Liver (tissue), 8 donors: ENCODE measurements at regions not wholly inside any gene's neighbourhood (a gene's known extent, or its start where the extent isn't known, plus 50 kb on each side); places are given as distances from the start of the nearest gene placed in this dataset.

Experiments used
- DNase-seq: peaks from one replicate; pipeline ENCODE4 v3.0.0-alpha.2; 2017; ENCODE audit warnings: low spot score
- H3K27ac ChIP-seq, 2 donors: one replicate each; pipeline ENCODE4 v1.7.0; 2013; ENCODE audit warnings: inconsistent platforms in 2 of 2, low read length in 2 of 2, control low read depth in 1 of 2, low read depth in 1 of 2, mild to moderate bottlenecking in 1 of 2
- H3K27me3 ChIP-seq, 4 donors: one replicate each; pipeline versions ENCODE4 v1.6.1 to v1.7.0; 2013; ENCODE audit warnings: low read length in 3 of 4, inconsistent platforms in 1 of 4, mild to moderate bottlenecking in 1 of 4, moderate library complexity in 1 of 4; ENCODE audit not compliant: control insufficient read depth in 4 of 4, insufficient read depth in 4 of 4
- H3K36me3 ChIP-seq, 4 donors: one replicate each; pipeline versions ENCODE4 v1.6.1 to v1.7.0; 2013; ENCODE audit warnings: low read length in 3 of 4, mild to moderate bottlenecking in 3 of 4, low read depth in 1 of 4, moderate library complexity in 1 of 4; ENCODE audit not compliant: control insufficient read depth in 4 of 4, insufficient read depth in 3 of 4
- H3K4me1 ChIP-seq, 4 donors: one replicate each; pipeline versions ENCODE4 v1.6.1 to v1.7.0; 2013; ENCODE audit warnings: low read length in 3 of 4, mild to moderate bottlenecking in 3 of 4, moderate library complexity in 1 of 4; ENCODE audit not compliant: control insufficient read depth in 4 of 4, insufficient read depth in 4 of 4
- H3K4me3 ChIP-seq, 3 donors: one replicate each; pipeline versions ENCODE4 v1.6.1 to v1.7.0; 2013; ENCODE audit warnings: low read length in 3 of 3, control low read depth in 1 of 3, low read depth in 1 of 3, mild to moderate bottlenecking in 1 of 3
- H3K9ac ChIP-seq, 2 donors: one replicate each; pipeline ENCODE4 v1.7.0; 2013; ENCODE audit warnings: low read length in 2 of 2, mild to moderate bottlenecking in 2 of 2, moderate library complexity in 2 of 2, control low read depth in 1 of 2, low read depth in 1 of 2
- H3K9me3 ChIP-seq, 4 donors: one replicate each; pipeline versions ENCODE4 v1.6.1 to v1.7.0; 2013; ENCODE audit warnings: low read length in 3 of 4; ENCODE audit not compliant: control insufficient read depth in 4 of 4
- EGR1 ChIP-seq, 2 donors: IDR thresholded peaks; 2 replicates each; pipeline ENCODE4 v1.6.1; 2016 to 2018; ENCODE audit warnings: antibody characterized with exemption in 2 of 2, low read depth in 2 of 2
- FOXA1 ChIP-seq: IDR thresholded peaks from 2 replicates; pipeline ENCODE4 v1.6.1; 2016; ENCODE audit warnings: antibody characterized with exemption
- FOXA2 ChIP-seq: IDR thresholded peaks from 2 replicates; pipeline ENCODE4 v1.6.1; 2016; ENCODE audit warnings: antibody characterized with exemption
- GABPA ChIP-seq, 2 donors: IDR thresholded peaks in 1 of 2; conservative IDR thresholded peaks in 1 of 2; 2 replicates each; pipeline ENCODE4 v1.6.1; 2016; ENCODE audit warnings: antibody characterized with exemption in 2 of 2, mild to moderate bottlenecking in 1 of 2, moderate library complexity in 1 of 2
- HNF4A ChIP-seq, 2 donors: conservative IDR thresholded peaks; 2 replicates each; pipeline ENCODE4 v1.6.1; 2016; ENCODE audit warnings: antibody characterized with exemption in 2 of 2, mild to moderate bottlenecking in 2 of 2
- HNF4G ChIP-seq: IDR thresholded peaks from 2 replicates; pipeline ENCODE4 v1.6.1; 2016; ENCODE audit warnings: antibody characterized with exemption
- JUND ChIP-seq, 2 donors: IDR thresholded peaks; 2 replicates each; pipeline ENCODE4 v1.6.1; 2016; ENCODE audit warnings: antibody characterized with exemption in 2 of 2
- NR2F2 ChIP-seq: IDR thresholded peaks from 2 replicates; pipeline ENCODE4 v1.6.1; 2016; ENCODE audit warnings: antibody characterized with exemption
- RAD21 ChIP-seq, 2 donors: IDR thresholded peaks; 2 replicates each; pipeline ENCODE4 v1.6.1; 2016; ENCODE audit warnings: antibody characterized with exemption in 2 of 2, mild to moderate bottlenecking in 2 of 2
- RXRA ChIP-seq, 2 donors: IDR thresholded peaks; 2 replicates each; pipeline ENCODE4 v1.6.1; 2017 to 2018; ENCODE audit warnings: antibody characterized with exemption in 2 of 2, mild to moderate bottlenecking in 1 of 2
- SP1 ChIP-seq: IDR thresholded peaks from 2 replicates; pipeline ENCODE4 v1.6.1; 2018; ENCODE audit warnings: antibody characterized with exemption, mild to moderate bottlenecking
- TAF1 ChIP-seq: conservative IDR thresholded peaks from 2 replicates; pipeline ENCODE4 v1.6.1; 2016; ENCODE audit warnings: antibody characterized with exemption, mild to moderate bottlenecking
- YY1 ChIP-seq: IDR thresholded peaks from 2 replicates; pipeline ENCODE4 v1.6.1; 2016; ENCODE audit warnings: antibody characterized with exemption, mild to moderate bottlenecking
- WGBS: extraction: QIAGEN DNeasy Blood & Tissue Kit; methylation state at CpG from one replicate; pipeline ENCODE4 v1.1.7; 2013; 5-methylcytosine and 5-hydroxymethylcytosine counted together
- TF ChIP-seq, protein P1 (sequence below): fragments of 150-350 bp; IDR thresholded peaks from 2 replicates; pipeline ENCODE4 v1.5.1; 2017; ENCODE audit warnings: improper control_type of control experiment, low read depth, low read length; ENCODE audit not compliant: missing input control
- TF ChIP-seq, protein P2 (sequence below): IDR thresholded peaks from 2 replicates; pipeline ENCODE4 v1.6.1; 2016; ENCODE audit warnings: antibody characterized with exemption
- TF ChIP-seq, protein P3 (sequence below): IDR thresholded peaks from 2 replicates; pipeline ENCODE4 v1.6.1; 2016; ENCODE audit warnings: antibody characterized with exemption
- TF ChIP-seq, protein P4 (sequence below): IDR thresholded peaks from 2 replicates; pipeline ENCODE4 v1.6.1; 2016; ENCODE audit warnings: antibody characterized with exemption
- donor health status: healthy.
- donor health status: healthy.
- donor health status: healthy.
- donor health status: healthy.
- donor health status: healthy.

- Histone ChIP-seq H3K9me3 (peaks cover 0 to 3% (median 0%) of the 10 kb centered on the region in 4 donors), H3K27me3 (peaks cover 0 to 2% (median 0%) of the 10 kb centered on the region in 4 donors), H3K27ac (no peak overlapping the region), H3K36me3 (no peaks in the 10 kb centered on the region), H3K9ac (no peak overlapping the region), H3K4me3 (no peak overlapping the region), H3K4me1 (no peaks in the 10 kb centered on the region)
- no peak for DNase-seq
- TF ChIP-seq FOXA1 (no peak), NR2F2 (no peak), JUND (IDR thresholded peaks at IDR 0.05) (no peak), HNF4G (no peak)
- TF ChIP-seq, protein P1, sequence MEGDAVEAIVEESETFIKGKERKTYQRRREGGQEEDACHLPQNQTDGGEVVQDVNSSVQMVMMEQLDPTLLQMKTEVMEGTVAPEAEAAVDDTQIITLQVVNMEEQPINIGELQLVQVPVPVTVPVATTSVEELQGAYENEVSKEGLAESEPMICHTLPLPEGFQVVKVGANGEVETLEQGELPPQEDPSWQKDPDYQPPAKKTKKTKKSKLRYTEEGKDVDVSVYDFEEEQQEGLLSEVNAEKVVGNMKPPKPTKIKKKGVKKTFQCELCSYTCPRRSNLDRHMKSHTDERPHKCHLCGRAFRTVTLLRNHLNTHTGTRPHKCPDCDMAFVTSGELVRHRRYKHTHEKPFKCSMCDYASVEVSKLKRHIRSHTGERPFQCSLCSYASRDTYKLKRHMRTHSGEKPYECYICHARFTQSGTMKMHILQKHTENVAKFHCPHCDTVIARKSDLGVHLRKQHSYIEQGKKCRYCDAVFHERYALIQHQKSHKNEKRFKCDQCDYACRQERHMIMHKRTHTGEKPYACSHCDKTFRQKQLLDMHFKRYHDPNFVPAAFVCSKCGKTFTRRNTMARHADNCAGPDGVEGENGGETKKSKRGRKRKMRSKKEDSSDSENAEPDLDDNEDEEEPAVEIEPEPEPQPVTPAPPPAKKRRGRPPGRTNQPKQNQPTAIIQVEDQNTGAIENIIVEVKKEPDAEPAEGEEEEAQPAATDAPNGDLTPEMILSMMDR, result no peak
Observed at GRCh38 chrX:25213611-25214010, 197.8 kb upstream of the ARX start.

GRCh38 chrX:25207803-25208475, 192.2 kb upstream of the ARX start:
- H3K27ac ChIP-seq, result no peak overlapping the region
- H3K9ac ChIP-seq, result no peak overlapping the region
- H3K9me3 ChIP-seq, result peaks cover 0 to 3% (median 0%) of the 10 kb centered on the region in 4 donors
- TF ChIP-seq YY1 (no peak), NR2F2 (no peak), FOXA1 (no peak), HNF4A (conservative IDR thresholded peaks at IDR 0.05) (peak; percentile 42 to 44), GABPA (IDR thresholded peaks at IDR 0.05 in 1 of 2, conservative IDR thresholded peaks at IDR 0.05 in 1 of 2) (no peak), JUND (IDR thresholded peaks at IDR 0.05) (no peak)
- TF ChIP-seq, protein P1, result no peak
- TF ChIP-seq, protein P2, sequence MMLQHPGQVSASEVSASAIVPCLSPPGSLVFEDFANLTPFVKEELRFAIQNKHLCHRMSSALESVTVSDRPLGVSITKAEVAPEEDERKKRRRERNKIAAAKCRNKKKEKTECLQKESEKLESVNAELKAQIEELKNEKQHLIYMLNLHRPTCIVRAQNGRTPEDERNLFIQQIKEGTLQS, result no peak
- no peak overlapping the region for H3K4me3 ChIP-seq
- 55% methylated on average over 5 of the region's 5 CpGs for WGBS
- H3K27me3 ChIP-seq, result no peaks in the 10 kb centered on the region
- H3K4me1 ChIP-seq, result no peaks in the 10 kb centered on the region
- no peak for DNase-seq
- H3K36me3 ChIP-seq, result no peaks in the 10 kb centered on the region

- Histone ChIP-seq H3K36me3 (no peaks in the 10 kb centered on the region), H3K4me1 (no peaks in the 10 kb centered on the region), H3K9me3 (peaks cover 0 to 3% (median 0%) of the 10 kb centered on the region in 4 donors), H3K27ac (no peak overlapping the region), H3K27me3 (no peaks in the 10 kb centered on the region), H3K4me3 (no peak overlapping the region), H3K9ac (no peak overlapping the region)
- no peak for DNase-seq
- 33% methylated on average over 1 of the region's 1 CpG for WGBS
- TF ChIP-seq NR2F2 (no peak), HNF4G (no peak), FOXA1 (no peak), GABPA (IDR thresholded peaks at IDR 0.05 in 1 of 2, conservative IDR thresholded peaks at IDR 0.05 in 1 of 2) (no peak), SP1 (no peak), FOXA2 (no peak), TAF1 (no peak), RXRA (IDR thresholded peaks at IDR 0.05) (no peak), RAD21 (IDR thresholded peaks at IDR 0.05) (no peak), JUND (IDR thresholded peaks at IDR 0.05) (no peak), YY1 (no peak), HNF4A (conservative IDR thresholded peaks at IDR 0.05) (no peak), EGR1 (IDR thresholded peaks at IDR 0.05; ENCODE audit: low read depth in 2 of 2) (no peak)
- TF ChIP-seq, protein P3, sequence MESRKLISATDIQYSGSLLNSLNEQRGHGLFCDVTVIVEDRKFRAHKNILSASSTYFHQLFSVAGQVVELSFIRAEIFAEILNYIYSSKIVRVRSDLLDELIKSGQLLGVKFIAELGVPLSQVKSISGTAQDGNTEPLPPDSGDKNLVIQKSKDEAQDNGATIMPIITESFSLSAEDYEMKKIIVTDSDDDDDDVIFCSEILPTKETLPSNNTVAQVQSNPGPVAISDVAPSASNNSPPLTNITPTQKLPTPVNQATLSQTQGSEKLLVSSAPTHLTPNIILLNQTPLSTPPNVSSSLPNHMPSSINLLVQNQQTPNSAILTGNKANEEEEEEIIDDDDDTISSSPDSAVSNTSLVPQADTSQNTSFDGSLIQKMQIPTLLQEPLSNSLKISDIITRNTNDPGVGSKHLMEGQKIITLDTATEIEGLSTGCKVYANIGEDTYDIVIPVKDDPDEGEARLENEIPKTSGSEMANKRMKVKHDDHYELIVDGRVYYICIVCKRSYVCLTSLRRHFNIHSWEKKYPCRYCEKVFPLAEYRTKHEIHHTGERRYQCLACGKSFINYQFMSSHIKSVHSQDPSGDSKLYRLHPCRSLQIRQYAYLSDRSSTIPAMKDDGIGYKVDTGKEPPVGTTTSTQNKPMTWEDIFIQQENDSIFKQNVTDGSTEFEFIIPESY, result no peak
- TF ChIP-seq, protein P2, result no peak
- TF ChIP-seq, protein P4, sequence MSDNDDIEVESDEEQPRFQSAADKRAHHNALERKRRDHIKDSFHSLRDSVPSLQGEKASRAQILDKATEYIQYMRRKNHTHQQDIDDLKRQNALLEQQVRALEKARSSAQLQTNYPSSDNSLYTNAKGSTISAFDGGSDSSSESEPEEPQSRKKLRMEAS, result no peak
- TF ChIP-seq, protein P1, result no peak
Observed at GRCh38 chrX:25206778-25207177, 191.0 kb upstream of the ARX start.
